Sigmoid colon (tissue), 4 donors: ENCODE measurements at regions not wholly inside any gene's neighbourhood (a gene's known extent, or its start where the extent isn't known, plus 50 kb on each side); places are given as distances from the start of the nearest gene placed in this dataset.

ENCODE experiments used
- POLR2A ChIP-seq, 2 donors: fragments of 450-650 bp; IDR thresholded peaks; one replicate each; pipeline ENCODE4 v1.6.1; 2016; ENCODE audit warnings: antibody characterized with exemption in 2 of 2, mild to moderate bottlenecking in 2 of 2, moderate library complexity in 2 of 2
- POLR2AphosphoS5 ChIP-seq, 4 donors: sonication (generic); formaldehyde crosslinking; IDR thresholded peaks; one replicate each; pipeline ENCODE4 v1.6.1; 2017; ENCODE audit warnings: antibody characterized with exemption in 4 of 4
- TF ChIP-seq, protein P1 (sequence below), 4 experiments: fragments of 450-650 bp in 3 of 4; fragments of 200-600 bp in 1 of 4; IDR thresholded peaks; one replicate each; pipeline ENCODE4 v1.5.1; 2016 to 2019; ENCODE audit warnings: antibody characterized with exemption in 4 of 4, mild to moderate bottlenecking in 3 of 4, moderate library complexity in 2 of 4

DNA sequence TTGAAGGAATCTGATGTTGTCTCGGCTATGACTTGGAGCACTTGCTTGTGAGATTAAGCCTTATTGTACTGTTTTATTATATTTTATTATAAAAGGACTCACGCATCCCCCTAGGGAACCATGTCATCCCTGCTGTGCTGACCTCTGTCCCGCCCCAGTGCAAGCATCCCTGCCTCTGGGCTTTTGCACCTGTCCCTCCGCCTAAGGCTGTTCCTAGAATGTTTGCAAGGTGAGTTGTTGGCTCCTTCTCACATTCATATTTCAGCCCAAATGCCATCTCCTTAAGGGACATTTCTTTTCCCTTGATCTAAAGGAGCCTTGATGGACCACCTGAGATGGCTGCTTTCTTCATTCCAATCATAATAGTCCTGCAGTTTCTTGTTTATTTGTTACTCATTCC, 236.9 kb upstream of the IGFBP3 start:
- TF ChIP-seq, protein P1, sequence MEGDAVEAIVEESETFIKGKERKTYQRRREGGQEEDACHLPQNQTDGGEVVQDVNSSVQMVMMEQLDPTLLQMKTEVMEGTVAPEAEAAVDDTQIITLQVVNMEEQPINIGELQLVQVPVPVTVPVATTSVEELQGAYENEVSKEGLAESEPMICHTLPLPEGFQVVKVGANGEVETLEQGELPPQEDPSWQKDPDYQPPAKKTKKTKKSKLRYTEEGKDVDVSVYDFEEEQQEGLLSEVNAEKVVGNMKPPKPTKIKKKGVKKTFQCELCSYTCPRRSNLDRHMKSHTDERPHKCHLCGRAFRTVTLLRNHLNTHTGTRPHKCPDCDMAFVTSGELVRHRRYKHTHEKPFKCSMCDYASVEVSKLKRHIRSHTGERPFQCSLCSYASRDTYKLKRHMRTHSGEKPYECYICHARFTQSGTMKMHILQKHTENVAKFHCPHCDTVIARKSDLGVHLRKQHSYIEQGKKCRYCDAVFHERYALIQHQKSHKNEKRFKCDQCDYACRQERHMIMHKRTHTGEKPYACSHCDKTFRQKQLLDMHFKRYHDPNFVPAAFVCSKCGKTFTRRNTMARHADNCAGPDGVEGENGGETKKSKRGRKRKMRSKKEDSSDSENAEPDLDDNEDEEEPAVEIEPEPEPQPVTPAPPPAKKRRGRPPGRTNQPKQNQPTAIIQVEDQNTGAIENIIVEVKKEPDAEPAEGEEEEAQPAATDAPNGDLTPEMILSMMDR (IDR thresholded peaks at IDR 0.05) = no peak
- TF ChIP-seq POLR2A (IDR thresholded peaks at IDR 0.05) = no peak
- no peak for TF ChIP-seq POLR2AphosphoS5 (IDR thresholded peaks at IDR 0.05)
